ENCODE measurements at regions not wholly inside any gene's neighbourhood (a gene's known extent, or its start where the extent isn't known, plus 50 kb on each side); places are given as distances from the start of the nearest gene placed in this dataset.

DNA sequence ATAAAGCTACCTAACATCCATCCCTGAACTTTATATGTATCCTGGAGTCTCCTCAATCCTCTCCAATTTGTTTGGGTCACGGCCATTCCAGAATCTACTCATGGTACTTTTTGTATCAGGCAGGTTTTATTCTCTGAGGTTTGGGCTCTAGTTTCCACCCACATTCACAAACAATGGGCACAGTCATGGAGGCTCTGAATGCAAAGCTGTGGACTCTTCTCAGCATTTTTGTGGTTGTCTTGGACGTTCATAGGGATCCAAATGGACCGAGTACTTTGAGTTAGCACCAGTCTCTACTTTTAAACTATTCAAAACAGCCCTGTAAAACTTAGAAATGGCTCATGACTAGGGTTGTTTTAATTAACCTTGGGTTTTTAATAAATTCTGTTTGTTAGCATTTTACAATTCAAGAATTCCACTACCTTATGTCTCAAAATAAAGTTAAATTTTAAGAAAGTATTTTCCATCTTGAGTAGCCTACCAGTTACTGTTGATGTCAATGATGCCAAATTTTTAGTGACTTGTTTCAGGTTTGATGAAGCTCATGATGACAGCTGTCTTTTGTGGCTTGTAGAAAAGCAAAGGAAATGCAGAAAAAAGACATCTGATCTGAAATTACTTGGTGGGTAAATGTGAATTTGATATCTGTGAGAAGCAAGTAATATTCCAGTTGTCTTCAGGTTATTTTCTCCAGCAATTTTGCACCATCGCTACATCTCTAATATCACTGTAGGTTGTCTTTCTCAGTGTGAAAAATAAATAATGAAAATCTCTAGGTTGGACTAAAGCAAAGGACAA lies 275.7 kb upstream of the THBS1 start:
- H3K27ac Mint-ChIP-seq, result no peak overlapping the region

DNA sequence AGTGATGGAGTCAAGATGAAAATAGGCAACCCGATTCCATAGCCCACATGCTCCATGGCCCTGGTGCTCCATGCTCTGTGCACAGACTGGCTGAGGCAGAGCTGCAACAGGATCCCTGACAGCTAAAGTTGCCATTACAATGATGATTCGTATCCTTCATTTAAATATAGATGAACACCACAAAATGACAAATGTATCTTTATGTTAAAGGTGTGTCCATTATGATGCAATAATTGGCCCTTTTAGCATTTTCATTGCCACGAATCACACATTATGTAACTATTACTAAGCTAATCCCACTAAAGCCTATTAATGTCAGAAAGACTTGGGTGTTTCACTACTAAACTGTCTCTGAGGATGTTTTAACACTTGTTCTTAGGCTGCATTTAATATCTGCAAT lies 270.2 kb upstream of the THBS1 start:
- TF ChIP-seq, protein P1, sequence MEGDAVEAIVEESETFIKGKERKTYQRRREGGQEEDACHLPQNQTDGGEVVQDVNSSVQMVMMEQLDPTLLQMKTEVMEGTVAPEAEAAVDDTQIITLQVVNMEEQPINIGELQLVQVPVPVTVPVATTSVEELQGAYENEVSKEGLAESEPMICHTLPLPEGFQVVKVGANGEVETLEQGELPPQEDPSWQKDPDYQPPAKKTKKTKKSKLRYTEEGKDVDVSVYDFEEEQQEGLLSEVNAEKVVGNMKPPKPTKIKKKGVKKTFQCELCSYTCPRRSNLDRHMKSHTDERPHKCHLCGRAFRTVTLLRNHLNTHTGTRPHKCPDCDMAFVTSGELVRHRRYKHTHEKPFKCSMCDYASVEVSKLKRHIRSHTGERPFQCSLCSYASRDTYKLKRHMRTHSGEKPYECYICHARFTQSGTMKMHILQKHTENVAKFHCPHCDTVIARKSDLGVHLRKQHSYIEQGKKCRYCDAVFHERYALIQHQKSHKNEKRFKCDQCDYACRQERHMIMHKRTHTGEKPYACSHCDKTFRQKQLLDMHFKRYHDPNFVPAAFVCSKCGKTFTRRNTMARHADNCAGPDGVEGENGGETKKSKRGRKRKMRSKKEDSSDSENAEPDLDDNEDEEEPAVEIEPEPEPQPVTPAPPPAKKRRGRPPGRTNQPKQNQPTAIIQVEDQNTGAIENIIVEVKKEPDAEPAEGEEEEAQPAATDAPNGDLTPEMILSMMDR (IDR thresholded peaks at IDR 0.05), result no peak
- Mint-ChIP-seq H3K4me1 (no peaks in the 10 kb centered on the region), H3K36me3 (ENCODE audit: low read depth) (peaks cover 7% of the 10 kb centered on the region), H3K4me3 (no peak overlapping the region), H3K9me3 (peaks cover 27% of the 10 kb centered on the region), H3K27ac (no peak overlapping the region), H3K27me3 (ENCODE audit: low read depth, poor library complexity) (peaks cover 5% of the 10 kb centered on the region)
- no peak for DNase-seq

More for the DNA sequence above, 275.7 kb upstream of the THBS1 start:
- Mint-ChIP-seq H3K36me3 (ENCODE audit: low read depth) (peaks cover 7% of the 10 kb centered on the region), H3K4me3 (no peak overlapping the region), H3K4me1 (no peaks in the 10 kb centered on the region), H3K27me3 (ENCODE audit: low read depth, poor library complexity) (peaks cover 9% of the 10 kb centered on the region), H3K9me3 (peaks cover 27% of the 10 kb centered on the region)
- TF ChIP-seq, protein P1 (IDR thresholded peaks at IDR 0.05), result no peak
- DNase-seq, result no peak

DNA sequence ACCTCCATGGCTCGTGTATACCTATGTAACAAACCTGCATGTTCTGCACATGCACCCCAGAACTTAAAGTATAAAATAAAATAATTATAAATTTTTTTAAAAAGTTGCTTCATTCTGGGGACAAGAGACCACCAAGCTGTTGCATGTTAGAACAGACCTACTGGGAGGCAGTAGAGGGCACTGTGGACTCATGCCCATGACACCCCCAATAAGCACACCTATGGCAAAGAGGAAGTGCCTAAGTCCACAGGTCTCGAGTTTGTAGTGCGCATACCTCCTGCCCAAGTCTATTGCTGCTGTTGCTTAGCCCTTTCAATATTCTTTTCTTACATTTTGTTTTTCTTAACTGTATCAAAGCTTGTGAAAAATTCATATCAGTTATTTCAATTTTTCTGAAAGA lies 267.9 kb upstream of the THBS1 start:
- H3K27me3 Mint-ChIP-seq (ENCODE audit: low read depth, poor library complexity), result peaks cover 5% of the 10 kb centered on the region
- no peaks in the 10 kb centered on the region for H3K4me1 Mint-ChIP-seq
- H3K36me3 Mint-ChIP-seq (ENCODE audit: low read depth), result no peaks in the 10 kb centered on the region
- H3K4me3 Mint-ChIP-seq, result no peak overlapping the region
- DNase-seq, result no peak
- H3K27ac Mint-ChIP-seq, result no peak overlapping the region
- TF ChIP-seq, protein P1 (IDR thresholded peaks at IDR 0.05), result no peak
- peaks cover 9% of the 10 kb centered on the region for H3K9me3 Mint-ChIP-seq

DNA sequence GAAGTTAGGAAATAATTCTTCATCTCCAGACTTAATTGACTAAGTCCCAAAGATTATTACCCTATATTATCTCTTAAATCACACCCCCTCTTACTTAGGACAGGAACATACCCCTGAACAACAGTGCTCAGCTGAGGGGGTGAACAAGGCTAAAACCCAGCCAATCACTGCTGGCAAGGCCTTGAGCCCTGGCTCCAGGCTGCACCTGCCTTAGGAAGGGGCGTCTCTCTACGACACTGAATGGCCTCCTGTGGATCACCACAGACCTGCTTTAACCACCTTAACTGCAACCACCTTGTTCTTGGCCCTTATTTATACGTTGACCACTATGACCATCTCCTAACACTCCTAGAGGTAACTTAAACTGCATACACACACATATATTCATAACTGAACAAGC lies 267.4 kb upstream of the THBS1 start:
- H3K4me3 Mint-ChIP-seq, result no peak overlapping the region
- H3K9me3 Mint-ChIP-seq, result peaks cover 5% of the 10 kb centered on the region
- H3K36me3 Mint-ChIP-seq (ENCODE audit: low read depth), result no peaks in the 10 kb centered on the region
- no peaks in the 10 kb centered on the region for H3K4me1 Mint-ChIP-seq
- no peak for DNase-seq
- H3K27me3 Mint-ChIP-seq (ENCODE audit: low read depth, poor library complexity), result peaks cover 5% of the 10 kb centered on the region
- no peak overlapping the region for H3K27ac Mint-ChIP-seq
- TF ChIP-seq, protein P1 (IDR thresholded peaks at IDR 0.05), result no peak

- TF ChIP-seq, protein P1 (IDR thresholded peaks at IDR 0.05), result no peak
- no peak for DNase-seq
- no peak overlapping the region for H3K4me3 Mint-ChIP-seq
- peaks cover 4% of the 10 kb centered on the region for H3K9me3 Mint-ChIP-seq
- H3K27me3 Mint-ChIP-seq (ENCODE audit: low read depth, poor library complexity), result peaks cover 3% of the 10 kb centered on the region
- no peak overlapping the region for H3K27ac Mint-ChIP-seq
- no peaks in the 10 kb centered on the region for H3K36me3 Mint-ChIP-seq (ENCODE audit: low read depth)
- H3K4me1 Mint-ChIP-seq, result no peaks in the 10 kb centered on the region
These were observed 267.0 kb upstream of the THBS1 start for GRCh38 chr15:39313881-39314280.

All from nephron progenitor cell (in vitro differentiated cells).